ENCODE measurements at regions not wholly inside any gene's neighbourhood (a gene's known extent, or its start where the extent isn't known, plus 50 kb on each side); places are given as distances from the start of the nearest gene placed in this dataset.

DNA sequence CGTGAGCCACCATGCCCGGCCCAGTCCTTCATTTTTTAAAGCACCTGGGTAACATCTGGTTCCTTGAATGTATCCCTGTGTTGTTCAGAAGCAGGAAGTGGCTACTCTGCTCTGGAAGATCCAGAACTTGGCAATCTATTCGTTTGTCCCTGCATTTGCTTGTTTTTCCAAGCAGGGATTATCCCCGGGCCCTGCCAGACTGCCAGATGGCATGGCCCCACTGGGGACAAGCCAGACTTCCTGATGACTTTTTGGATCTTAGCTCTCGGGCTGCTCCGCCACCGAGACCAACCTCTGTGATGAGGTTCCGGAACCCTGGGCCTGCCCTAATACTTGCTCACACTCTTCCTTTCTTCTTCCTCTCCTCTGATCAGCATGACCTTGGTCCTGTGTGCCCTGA lies 496.7 kb downstream of the TYW1 start:
- POLR2A ChIA-PET: no interaction called here
- no peaks in the 10 kb centered on the region for H3K9me3 ChIP-seq (ENCODE audit: control insufficient read depth, insufficient read depth, low read depth, low read length)
- CTCF ChIA-PET: no interaction called here
- no peaks in the 10 kb centered on the region for H3K36me3 ChIP-seq (ENCODE audit: control insufficient read depth in 2 of 2, insufficient read depth in 1 of 2, low read length in 2 of 2)
- no peak overlapping the region for H3K27ac ChIP-seq (ENCODE audit: extremely low read depth, low read depth, low read length)
- no peak for TF ChIP-seq RBAK (tag by site-specific recombination; IDR thresholded peaks at IDR 0.05)
- no peak for TF ChIP-seq EGR2 (tag by site-specific recombination; IDR thresholded peaks at IDR 0.05; ENCODE audit: low read depth)
- no peak overlapping the region for H3K4me3 ChIP-seq (ENCODE audit: low read depth, low read length)
- no peaks in the 10 kb centered on the region for H3K4me1 ChIP-seq (ENCODE audit: control insufficient read depth, insufficient read depth, low read length)

GRCh38 chr7:67496589-67496988 lies 500.0 kb downstream of the TYW1 start:
- Histone ChIP-seq H3K36me3 (ENCODE audit: control insufficient read depth in 2 of 2, insufficient read depth in 1 of 2, low read length in 2 of 2) (no peaks in the 10 kb centered on the region), H3K9me3 (ENCODE audit: control insufficient read depth, insufficient read depth, low read depth, low read length) (no peaks in the 10 kb centered on the region), H3K4me3 (ENCODE audit: low read depth, low read length) (no peak overlapping the region), H3K27ac (ENCODE audit: extremely low read depth, low read depth, low read length) (no peak overlapping the region), H3K4me1 (ENCODE audit: control insufficient read depth, insufficient read depth, low read length) (no peaks in the 10 kb centered on the region)
- POLR2A ChIA-PET: no interaction called here
- no peak for TF ChIP-seq KLF10 (tag by site-specific recombination; IDR thresholded peaks at IDR 0.05)
- TF ChIP-seq, protein P1, sequence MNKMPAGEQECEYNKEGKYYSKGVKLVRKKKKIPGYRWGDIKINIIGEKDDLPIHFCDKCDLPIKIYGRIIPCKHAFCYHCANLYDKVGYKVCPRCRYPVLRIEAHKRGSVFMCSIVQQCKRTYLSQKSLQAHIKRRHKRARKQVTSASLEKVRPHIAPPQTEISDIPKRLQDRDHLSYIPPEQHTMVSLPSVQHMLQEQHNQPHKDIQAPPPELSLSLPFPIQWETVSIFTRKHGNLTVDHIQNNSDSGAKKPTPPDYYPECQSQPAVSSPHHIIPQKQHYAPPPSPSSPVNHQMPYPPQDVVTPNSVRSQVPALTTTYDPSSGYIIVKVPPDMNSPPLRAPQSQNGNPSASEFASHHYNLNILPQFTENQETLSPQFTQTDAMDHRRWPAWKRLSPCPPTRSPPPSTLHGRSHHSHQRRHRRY (tag by site-specific recombination; IDR thresholded peaks at IDR 0.05): no peak
- TF ChIP-seq, protein P2, sequence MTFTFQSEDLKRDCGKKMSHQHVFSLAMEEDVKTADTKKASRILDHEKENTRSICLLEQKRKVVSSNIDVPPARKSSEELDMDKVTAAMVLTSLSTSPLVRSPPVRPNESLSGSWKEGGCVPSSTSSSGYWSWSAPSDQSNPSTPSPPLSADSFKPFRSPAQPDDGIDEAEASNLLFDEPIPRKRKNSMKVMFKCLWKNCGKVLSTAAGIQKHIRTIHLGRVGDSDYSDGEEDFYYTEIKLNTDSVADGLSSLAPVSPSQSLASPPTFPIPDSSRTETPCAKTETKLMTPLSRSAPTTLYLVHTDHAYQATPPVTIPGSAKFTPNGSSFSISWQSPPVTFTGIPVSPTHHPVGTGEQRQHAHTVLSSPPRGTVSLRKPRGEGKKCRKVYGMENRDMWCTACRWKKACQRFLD (tag by site-specific recombination; IDR thresholded peaks at IDR 0.05): no peak
- TF ChIP-seq ZNF510 (tag by site-specific recombination; IDR thresholded peaks at IDR 0.05; ENCODE audit: insufficient replicate concordance): no peak
- no peak for TF ChIP-seq ZBTB7A (tag by site-specific recombination; IDR thresholded peaks at IDR 0.05; ENCODE audit: low read depth)
- no peak for TF ChIP-seq HOXA7 (CRISPR knock-in tag; IDR thresholded peaks at IDR 0.05; ENCODE audit: borderline replicate concordance)
- no peak for TF ChIP-seq ZNF776 (tag by site-specific recombination; IDR thresholded peaks at IDR 0.05; ENCODE audit: borderline replicate concordance)
- no peak for TF ChIP-seq ZFP3 (tag by site-specific recombination; IDR thresholded peaks at IDR 0.05; ENCODE audit: low read depth)
- TF ChIP-seq GLI2 (tag by site-specific recombination; IDR thresholded peaks at IDR 0.05; ENCODE audit: borderline replicate concordance, low read depth): no peak
- TF ChIP-seq ZBTB20 (tag by site-specific recombination; IDR thresholded peaks at IDR 0.05): no peak
- TF ChIP-seq ZNF549 (tag by site-specific recombination; IDR thresholded peaks at IDR 0.05): no peak
- no peak for TF ChIP-seq HOXC10 (CRISPR knock-in tag; IDR thresholded peaks at IDR 0.05)
- TF ChIP-seq ZNF529 (tag by site-specific recombination; IDR thresholded peaks at IDR 0.05; ENCODE audit: insufficient replicate concordance): no peak
- TF ChIP-seq, protein P3, sequence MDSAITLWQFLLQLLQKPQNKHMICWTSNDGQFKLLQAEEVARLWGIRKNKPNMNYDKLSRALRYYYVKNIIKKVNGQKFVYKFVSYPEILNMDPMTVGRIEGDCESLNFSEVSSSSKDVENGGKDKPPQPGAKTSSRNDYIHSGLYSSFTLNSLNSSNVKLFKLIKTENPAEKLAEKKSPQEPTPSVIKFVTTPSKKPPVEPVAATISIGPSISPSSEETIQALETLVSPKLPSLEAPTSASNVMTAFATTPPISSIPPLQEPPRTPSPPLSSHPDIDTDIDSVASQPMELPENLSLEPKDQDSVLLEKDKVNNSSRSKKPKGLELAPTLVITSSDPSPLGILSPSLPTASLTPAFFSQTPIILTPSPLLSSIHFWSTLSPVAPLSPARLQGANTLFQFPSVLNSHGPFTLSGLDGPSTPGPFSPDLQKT (IDR thresholded peaks at IDR 0.05; ENCODE audit: borderline replicate concordance, low read depth, low read length): no peak
- TF ChIP-seq, protein P4, sequence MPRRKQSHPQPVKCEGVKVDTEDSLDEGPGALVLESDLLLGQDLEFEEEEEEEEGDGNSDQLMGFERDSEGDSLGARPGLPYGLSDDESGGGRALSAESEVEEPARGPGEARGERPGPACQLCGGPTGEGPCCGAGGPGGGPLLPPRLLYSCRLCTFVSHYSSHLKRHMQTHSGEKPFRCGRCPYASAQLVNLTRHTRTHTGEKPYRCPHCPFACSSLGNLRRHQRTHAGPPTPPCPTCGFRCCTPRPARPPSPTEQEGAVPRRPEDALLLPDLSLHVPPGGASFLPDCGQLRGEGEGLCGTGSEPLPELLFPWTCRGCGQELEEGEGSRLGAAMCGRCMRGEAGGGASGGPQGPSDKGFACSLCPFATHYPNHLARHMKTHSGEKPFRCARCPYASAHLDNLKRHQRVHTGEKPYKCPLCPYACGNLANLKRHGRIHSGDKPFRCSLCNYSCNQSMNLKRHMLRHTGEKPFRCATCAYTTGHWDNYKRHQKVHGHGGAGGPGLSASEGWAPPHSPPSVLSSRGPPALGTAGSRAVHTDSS (tag by site-specific recombination; IDR thresholded peaks at IDR 0.05): no peak
- no peak for TF ChIP-seq ZNF362 (tag by site-specific recombination; IDR thresholded peaks at IDR 0.05)
- no peak for TF ChIP-seq ZNF514 (tag by site-specific recombination; IDR thresholded peaks at IDR 0.05)
- CTCF ChIA-PET: no interaction called here

Data from HEK293 (cell line).